Hindlimb muscle (tissue), 1 donor: ENCODE measurements at regions not wholly inside any gene's neighbourhood (a gene's known extent, or its start where the extent isn't known, plus 50 kb on each side); places are given as distances from the start of the nearest gene placed in this dataset.

Source experiments
- DNase-seq: peaks from one replicate; pipeline ENCODE4 v3.0.0-alpha.2; 2013

DNA sequence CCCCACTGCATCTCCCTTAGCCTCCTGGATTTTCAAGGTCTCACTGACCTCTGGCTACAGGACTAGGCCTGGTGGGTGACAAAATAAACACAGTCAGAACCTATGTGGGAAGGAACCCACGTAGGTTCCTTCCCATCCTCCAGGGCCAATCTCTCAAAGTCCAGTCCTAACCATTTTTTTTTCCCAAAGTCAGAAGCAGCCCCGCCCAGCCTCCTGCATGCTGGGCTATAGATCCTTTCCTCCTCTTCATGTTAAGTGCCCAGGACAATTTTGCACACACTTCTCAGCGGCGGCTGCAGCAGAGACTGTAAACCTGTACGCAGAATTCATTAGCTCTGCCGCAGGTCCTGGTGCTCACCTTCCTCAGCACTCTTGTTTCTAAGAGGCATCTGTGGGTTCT, 285.8 kb downstream of the NPIPA8 start:
- no peak for DNase-seq

DNA sequence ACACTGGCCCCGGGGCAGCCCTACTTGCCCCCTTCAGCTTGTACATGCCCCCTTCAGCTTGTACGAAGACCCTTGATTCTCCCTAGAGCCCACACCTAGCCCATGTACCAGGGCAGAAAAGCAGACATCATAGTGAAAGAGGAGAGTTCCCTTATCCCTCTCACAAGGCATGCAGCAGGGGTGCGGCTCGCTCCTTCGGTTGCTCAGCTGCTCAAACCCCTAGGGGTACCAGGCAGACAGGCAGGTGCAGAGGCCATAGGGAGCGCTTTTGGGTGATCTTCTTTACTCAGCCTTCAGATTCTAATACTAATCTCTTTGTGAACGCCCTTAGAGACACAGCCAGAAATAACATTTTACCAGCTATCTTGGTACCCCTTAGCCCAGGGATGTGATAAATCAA, 286.3 kb downstream of the NPIPA8 start:
- DNase-seq = no peak

DNA sequence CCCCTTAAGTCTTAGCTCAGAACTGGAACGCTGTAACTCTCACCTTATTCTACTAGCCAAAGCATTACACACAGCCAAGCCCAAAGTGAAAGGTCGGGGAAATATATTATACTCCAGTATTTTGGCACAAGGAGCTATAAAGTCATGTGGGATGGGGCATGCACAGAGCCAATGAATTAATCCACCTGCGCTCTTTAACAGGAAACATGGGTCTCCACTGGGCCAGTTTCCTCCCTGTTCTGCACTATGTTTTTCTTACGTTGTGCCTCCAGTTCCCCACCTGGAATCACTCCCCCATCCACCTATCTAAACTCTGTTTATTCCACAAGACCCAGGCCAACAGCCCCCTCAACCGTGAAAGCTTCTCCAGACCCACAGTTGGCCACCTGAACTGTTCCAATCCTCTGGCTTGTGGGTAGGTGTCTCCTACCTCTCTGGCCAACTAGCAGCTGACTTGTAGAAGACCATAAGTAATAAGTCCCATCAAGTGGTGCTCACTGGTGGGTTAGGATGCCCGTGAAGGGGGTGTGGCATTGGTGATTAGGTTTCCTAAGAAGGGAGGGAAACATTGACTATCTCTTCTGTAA, 286.9 kb downstream of the NPIPA8 start:
- no peak for DNase-seq

DNA sequence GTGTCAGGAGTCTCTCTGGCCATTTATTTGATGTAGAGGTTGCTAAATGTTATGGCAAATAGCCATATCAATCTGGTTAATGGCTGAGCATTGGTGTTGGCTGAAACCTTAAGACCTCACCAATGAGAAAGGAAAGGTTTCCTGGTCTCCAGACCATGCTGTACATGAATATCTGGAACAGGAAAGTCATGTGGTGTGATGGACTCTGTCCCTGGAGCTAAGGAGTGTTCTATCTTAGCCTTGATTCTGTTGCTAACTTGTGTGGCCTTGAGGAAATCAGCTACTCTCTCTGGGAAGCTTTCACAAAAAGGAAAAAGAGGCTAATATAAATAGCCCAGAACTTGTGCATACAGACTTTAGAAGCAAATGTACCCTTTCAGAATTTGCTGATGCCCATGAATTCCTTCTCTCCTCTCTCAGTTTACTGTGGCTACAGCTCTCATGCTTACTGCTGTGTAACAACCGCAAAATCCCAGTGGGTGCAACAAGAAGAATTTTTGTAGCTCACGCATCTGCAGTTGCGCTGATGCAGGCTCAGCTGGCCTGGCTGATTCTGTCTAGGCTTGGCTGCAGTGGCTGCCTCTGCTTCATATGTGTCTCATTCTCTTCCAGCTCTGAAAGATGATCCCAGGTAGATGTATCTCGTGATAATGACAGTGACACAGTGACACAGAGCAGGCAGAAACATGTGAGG, 287.5 kb downstream of the NPIPA8 start:
- peak; percentile 26 for DNase-seq

DNA sequence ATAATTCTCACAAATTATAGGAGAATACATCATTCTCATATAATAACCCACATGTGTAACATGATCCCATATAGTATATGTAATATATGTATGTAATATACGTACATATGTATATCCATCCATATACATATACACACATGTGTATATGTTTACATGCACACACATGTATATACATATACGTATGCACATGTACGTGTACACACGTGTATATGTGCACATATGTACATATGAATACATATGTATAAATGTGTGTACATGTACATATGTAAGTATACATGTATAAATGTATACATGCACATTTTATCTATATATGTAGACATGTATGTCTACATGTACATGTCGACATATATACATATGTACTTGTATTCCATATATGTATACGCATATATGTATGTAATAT, 288.8 kb downstream of the NPIPA8 start:
- no peak for DNase-seq

DNA sequence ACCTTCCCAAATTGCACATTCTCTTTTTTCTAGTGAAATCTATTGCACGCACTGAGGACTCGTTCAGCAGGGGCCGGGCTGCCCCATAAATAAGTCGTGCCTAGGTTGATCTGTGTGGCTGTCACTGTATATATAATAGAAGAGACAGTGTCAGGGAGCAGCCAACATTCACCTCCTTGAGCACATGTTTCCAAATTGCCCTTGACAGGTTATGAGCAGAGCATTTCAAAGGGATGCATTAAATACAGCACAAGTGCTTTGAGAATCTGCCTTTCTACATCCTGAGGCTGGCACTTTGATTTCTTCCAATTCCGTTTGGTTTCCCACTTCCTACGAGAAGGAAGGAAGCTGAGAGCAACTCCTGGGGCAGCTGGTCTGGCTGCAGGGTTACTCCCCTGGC, 291.2 kb downstream of the NPIPA8 start:
- DNase-seq = no peak

DNA sequence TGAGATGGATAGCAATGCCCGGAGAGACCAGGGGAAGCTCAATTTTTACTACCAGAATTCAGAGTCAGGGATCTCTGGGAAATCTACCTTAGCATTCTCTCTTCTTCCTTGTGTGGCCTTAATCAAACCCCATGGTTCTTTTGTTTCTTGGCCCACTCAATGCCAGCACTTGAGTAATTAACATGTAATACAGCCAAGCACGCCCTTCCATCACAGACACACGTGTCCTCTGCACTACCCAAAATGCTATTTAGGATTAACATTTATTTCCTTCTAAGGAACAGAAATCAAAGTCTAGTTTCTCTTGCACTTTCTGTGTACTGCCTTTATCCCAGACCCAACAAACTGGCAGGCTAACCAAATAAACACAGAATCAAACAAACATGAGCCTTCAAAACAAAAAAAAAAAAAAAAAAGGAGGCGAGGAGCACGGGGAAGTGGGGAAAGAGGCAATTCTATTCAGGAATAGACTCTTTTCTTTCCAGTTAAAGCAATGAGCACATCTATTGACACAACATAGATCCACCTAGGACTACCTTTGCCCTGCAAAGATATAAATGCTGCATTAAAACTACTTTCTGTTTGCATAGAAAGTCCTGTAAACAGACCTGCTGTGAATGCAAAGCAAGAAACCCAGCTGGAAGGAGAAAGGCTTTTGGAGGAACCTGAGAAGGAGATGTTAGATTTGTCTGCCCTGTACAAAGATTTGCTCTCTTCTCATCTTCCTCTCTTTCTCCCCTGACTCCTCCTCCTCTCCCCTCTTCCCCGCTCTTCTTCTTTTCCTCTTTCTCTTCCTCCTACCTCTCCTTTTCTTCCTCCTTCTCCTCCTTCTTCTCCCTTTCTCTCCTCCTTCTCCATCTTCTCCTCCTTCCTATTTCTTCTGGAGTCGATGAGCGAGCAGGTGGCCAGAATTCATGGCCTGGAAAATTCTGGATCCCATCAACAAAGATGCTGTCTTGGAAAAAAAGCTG, 294.4 kb downstream of the NPIPA8 start:
- no peak for DNase-seq

DNA sequence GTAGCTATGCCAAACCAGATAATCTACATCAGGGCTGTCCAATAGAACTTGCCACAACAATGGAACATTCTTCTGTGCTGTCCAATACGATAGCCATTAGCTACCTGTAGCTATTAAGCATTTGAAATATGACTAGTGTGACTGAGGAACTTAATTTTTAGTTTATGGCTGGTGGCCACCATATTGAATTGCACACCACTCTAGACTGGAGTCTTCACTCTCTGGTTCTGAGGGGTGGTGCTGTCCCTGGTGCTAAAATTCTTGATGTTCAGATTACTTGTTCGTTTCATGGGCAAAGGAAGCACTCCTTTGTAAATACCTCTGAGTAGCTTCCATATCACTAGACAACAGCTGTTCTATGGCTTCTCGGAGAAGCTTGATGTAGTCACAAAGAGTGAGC, 296.6 kb downstream of the NPIPA8 start:
- no peak for DNase-seq

DNA sequence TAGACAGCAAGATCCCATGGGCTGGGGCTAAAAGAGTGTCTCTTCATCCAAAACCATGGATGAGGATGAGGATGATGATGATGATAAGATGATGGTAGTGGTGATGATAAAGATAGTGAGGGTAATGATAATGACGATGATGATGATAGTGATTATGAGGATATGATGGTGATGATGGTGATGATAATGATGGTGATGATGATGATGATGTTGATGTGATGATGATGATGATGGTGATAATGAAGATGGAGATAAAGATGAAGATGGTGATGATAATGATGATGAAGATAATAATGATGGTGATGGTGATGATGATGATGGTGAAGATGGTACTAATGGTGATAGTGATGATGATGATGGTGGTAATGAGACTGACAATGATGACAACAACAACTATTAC, 299.5 kb downstream of the NPIPA8 start:
- DNase-seq = no peak

DNA sequence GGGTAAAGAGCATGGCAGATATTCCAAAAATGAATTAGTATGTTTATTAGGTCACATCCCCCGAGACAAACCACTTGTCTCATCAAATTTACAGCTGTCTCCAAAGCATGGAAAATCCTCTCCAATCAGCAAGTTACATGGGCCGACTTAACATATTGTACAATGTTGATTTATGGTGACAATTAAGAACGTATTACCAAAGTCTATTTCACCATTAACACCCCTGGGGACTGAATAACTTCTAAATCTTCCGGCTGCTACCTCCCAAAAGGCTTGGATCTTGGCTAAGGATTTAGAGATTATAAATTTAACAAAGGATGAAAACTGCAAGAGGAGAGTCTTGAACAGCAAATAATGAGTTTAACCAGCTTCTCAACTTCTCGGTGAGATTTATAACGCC, 311.9 kb downstream of the NPIPA8 start:
- no peak for DNase-seq

DNA sequence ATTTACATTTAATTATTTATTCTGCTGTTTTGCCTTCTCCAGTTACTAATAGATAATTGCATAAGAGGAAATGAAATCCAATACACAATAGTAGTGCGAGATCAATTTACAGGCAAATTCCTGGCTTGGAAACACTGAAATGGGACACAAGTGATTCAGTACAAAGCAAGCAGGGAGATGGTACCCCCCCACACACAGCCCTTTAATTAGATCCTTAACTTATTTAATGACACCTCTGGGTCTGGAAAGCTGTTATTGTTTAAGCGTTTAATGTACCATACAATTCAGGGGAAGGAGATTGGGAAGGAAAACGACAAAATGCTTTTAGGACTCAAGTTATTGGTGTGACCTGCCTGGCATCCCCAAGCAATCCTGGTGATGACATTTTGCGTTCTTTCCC, 318.2 kb downstream of the NPIPA8 start:
- no peak for DNase-seq

DNA sequence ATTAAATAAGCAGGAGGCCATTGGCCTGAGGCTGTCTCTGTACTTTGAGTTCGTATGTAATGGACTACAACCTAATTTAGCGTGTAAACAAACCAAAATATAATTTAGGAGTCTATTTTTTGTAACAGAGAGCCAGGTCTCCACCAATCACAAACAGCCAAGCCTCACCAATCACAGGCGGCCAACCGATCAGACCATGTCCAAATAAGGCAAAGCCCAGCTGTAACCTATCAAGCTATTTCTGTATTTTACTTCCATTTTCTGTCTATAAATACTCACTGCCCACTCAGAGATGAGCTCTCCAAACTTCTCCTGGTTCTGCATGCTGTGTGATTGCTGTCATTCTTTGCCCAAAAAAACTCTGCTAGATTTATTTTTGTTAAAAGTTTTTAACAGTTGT, 322.7 kb downstream of the NPIPA8 start:
- no peak for DNase-seq

DNA sequence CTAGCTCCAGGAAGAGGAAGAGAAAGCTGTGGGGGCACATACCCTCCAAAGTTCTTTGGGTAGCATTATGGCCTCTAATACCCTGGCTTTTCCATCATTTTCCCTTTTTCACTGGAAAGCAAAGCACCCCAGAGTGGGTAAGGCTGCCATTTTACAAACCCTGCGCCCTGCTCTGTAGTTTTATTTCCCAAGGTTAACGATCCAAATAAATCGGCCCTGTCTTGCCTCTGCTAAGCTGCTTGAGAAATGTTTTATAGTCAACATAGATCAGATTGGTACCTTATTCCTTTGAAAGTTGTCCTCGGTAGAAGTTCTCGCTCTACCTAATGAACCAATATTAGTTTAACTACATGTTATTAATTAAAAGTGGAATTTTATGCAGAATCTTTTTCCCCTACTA, 328.2 kb downstream of the NPIPA8 start:
- DNase-seq = no peak

DNA sequence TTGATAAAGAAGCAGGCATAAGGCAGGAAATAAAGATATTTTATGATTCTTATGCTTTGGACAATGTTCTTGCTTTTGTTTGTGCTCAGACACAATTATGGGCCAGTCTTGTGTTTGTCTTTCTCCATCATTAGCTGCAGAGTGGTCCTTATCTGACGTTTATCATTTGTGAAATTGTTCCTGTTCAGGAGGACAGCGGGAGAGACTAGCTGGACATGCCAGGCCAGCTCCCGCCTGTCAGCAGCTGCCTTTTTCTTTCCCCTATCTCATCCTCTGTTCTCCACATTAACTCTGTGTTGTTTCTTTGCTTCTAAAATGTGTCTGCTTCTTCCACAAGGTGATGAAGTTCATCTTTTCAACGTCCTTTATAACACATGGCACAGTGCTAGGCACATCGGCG, 333.5 kb downstream of the NPIPA8 start:
- DNase-seq = no peak

DNA sequence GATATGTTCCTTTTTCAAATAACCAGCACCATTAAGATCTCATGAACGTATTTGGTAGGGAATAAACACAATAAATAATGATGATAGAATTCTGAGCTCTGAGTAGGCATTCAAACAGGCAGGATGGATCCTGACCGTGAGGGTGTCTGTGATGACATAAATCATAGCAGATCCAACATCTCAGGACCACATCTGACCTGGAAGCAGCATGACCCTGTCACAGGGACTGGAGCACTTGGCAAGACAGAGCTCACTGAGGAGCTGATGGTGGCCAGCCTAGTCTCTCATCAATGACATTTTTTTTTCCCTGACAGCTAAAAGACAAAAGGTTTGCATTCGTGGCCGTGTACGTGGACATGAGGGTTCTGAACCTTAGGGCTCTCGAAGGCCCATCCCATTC, 337.5 kb downstream of the NPIPA8 start:
- DNase-seq = no peak

DNA sequence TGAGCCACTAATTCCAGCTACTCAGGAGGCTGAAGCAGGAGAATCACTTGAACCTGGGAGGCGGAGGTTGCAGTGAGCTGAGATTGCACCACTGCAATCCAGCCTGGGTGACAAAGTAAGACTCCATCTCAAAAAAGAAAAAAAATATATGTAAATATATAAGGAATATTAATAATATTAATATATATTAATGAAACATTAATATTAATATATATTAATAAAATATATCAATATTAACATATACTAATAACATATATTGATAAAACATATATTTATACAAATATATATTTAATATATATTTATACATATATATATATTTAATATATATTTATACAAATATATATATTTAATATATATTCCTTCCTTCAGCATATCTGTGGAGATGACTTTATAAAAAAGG, 338.0 kb downstream of the NPIPA8 start:
- DNase-seq = no peak

DNA sequence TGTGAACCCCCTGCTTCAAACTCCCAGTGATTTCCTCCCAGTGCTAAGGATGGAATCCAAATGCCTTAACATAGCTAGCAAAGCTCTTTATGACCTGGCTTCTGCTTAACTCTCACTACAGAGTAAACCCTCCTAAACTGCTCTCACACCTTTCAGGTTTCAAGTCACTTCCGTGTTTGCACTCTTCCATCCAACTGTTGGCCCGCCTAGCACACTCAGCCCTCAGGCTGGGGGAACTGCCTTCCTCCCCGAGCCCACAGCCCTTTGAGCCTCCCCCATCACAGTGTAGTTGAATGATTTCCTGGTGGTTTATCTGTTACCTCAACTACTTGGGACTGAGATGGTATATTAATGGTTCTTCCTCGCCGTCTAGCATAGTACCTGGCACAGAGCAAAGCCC, 342.5 kb downstream of the NPIPA8 start:
- DNase-seq = no peak

DNA sequence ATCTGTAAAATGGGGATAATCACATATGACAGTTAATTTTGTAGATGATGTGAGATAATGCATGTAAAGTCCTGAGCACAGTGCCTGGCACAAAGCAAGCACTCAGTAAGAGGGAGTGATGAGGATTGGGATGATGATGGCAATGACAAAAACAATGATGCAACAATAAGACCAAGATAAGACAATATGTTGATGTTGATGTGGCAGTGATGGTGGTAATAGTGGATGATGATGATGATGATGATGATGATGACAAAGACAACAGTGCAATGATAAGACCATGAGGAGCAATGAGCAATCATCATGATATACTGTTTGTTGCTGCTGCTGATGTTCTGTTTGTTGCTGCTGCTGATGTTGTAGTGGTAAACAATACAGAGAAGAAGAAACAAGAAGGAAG, 344.1 kb downstream of the NPIPA8 start:
- DNase-seq = no peak

DNA sequence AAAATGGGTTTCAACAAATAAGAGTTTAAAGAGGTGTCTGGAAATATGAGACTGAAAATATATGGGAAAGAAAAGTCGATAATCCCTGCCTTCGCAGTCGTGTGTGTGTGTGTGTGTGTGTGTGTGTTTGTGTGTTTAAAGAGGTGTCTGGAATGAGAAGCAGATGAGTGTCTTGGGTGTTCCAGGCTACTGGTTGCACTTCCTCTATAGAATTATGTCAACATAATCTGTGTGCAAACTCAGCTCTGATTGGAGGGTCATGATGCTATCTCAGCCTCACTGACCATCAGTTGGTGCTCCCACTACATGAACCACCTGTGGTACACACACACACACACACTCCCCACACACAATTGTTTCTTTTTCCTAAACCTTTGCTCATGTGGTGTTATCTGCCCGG, 347.3 kb downstream of the NPIPA8 start:
- no peak for DNase-seq

DNA sequence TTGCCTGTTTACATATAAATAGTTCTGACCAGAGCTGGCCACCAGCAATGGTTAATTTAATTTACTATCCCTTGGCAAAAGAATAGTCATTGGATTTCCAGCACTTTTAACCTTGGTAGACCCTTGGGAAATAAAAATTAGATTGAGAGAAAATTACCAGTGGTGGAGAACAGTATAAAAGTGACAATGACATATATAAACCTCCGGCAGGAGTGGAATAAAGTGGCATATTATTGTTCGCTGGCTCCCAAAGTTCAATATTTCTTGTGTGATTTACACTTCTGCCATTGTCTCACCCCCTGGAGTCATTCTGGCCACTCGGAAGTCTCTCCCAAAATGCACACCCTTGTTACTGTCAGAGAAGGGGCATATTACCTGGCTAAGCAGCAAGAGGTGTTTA, 347.7 kb downstream of the NPIPA8 start:
- DNase-seq = no peak

DNA sequence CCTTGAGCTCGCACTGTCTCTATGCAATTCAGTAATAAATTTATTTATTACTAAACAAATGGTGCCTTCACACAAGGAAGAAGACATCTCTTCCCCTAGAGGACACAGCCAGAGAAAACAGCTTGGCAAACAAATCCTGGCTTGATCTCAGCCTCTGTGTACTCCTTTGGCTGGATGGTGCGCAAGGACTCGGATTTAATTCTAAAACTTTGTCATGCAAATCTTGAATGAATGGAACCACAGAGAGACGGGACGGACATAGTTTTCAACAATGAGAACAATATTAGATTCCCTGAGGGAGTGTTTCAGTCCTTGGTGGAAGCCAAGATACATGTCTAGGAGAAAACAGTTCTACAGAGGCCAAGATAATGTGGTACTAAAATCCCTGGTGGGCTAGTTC, 349.5 kb downstream of the NPIPA8 start:
- DNase-seq = no peak

DNA sequence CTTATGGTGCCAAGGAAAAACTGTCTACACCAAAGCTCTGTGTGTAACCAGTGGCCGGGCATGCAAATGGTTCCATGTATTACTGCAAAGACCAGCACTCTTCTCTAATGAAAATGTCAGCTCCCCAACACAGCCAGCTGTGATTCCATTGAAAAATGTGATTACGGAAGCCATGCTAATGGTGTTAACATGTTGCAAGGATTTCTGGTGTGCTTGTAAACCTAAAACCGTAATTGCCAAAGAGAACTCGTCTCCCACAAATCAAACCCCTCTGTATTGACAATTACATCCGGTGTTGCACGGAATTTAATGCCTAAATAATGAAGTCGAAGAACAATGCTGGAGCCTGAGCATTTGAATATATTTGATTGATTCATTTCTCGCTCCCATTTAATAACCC, 351.7 kb downstream of the NPIPA8 start:
- DNase-seq = no peak

DNA sequence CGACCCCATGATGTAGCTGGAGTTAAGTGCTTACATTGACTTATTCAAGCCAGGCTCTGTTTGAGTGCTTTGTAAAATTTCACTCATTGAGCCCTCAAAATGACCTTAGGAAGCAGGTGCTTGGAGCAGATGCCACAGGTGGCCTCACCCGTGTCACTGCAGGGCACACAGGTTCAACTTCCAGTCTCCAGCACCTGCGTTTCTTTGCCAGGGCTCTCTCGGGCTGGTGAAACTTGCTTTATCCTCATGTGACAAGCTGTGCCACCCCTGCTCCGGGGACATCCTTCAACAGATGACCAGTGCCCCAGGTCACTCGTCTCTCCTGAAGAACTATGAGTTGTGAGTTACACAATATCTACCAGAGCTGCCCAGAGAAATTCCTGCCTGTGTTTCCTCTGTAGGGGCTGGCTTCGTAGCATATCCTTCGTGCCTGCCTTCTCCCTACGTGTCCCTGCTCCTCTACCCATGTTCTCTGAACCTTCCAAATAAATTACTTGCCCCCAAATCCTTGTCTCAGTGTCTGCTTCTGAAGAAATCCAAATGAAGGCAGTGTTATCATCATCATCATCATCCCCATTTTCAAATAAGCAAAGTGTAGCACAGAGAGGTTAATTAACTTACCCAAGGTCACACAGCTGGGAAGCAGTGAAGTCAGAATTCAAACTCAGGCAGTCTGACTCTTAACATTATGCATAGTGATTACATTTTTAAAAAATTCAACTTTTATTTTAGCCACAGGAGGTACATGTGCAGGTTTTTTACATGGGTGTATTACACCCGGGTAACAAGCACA, 352.5 kb downstream of the NPIPA8 start:
- DNase-seq = no peak
